Astrocyte of the spinal cord (primary cell): ENCODE measurements at regions not wholly inside any gene's neighbourhood (a gene's known extent, or its start where the extent isn't known, plus 50 kb on each side); places are given as distances from the start of the nearest gene placed in this dataset.

ENCODE experiments used
- DNase-seq: peaks from one replicate; pipeline ENCODE4 v3.0.0; 2011; ENCODE audit warnings: low read depth, low spot score
- H3K4me3 ChIP-seq: 2 replicates; pipeline ENCODE4 v1.5.1; 2011; ENCODE audit warnings: low read depth, mild to moderate bottlenecking, low read length, moderate library complexity
- CTCF ChIP-seq: IDR thresholded peaks from 2 replicates; pipeline ENCODE4 v1.5.1; 2012; ENCODE audit warnings: low read depth, mild to moderate bottlenecking, low read length, inconsistent platforms
- in situ Hi-C: cut with HindIII; loops from 2 replicates; pipeline ENCODE4 v1.10.0; 2017; ENCODE audit warnings: low sequenced_read_pairs

GRCh38 chr5:82364497-82364896 is 86.3 kb upstream of the RPS23 start:
- DNase-seq: peak; percentile 85
- in situ Hi-C loops: no loop called here
- no peak overlapping the region for H3K4me3 ChIP-seq
- TF ChIP-seq CTCF: peak; percentile 63

- in situ Hi-C loops: no loop called here
- no peak for DNase-seq
- TF ChIP-seq CTCF: no peak
- no peak overlapping the region for H3K4me3 ChIP-seq
Measured at GRCh38 chr5:82363524-82363923, 85.4 kb upstream of the RPS23 start.

- DNase-seq: no peak
- TF ChIP-seq CTCF: no peak
- in situ Hi-C loops: no loop called here
- no peak overlapping the region for H3K4me3 ChIP-seq
Measured at GRCh38 chr5:82362636-82363035, 84.5 kb upstream of the RPS23 start.

- in situ Hi-C loops: no loop called here
- H3K4me3 ChIP-seq: no peak overlapping the region
- peak; percentile 4 for DNase-seq
- TF ChIP-seq CTCF: no peak
Measured at GRCh38 chr5:82360022-82360421, 81.9 kb upstream of the RPS23 start.

GRCh38 chr5:82359272-82359671 is 81.1 kb upstream of the RPS23 start:
- peak; percentile 47 for DNase-seq
- in situ Hi-C loops: no loop called here
- no peak for TF ChIP-seq CTCF
- no peak overlapping the region for H3K4me3 ChIP-seq

- no peak overlapping the region for H3K4me3 ChIP-seq
- TF ChIP-seq CTCF: no peak
- in situ Hi-C loops: no loop called here
- peak; percentile 60 for DNase-seq
Measured at GRCh38 chr5:82358457-82358856, 80.3 kb upstream of the RPS23 start.
